Fibroblast of skin of back (primary cell): ENCODE measurements at regions not wholly inside any gene's neighbourhood (a gene's known extent, or its start where the extent isn't known, plus 50 kb on each side); places are given as distances from the start of the nearest gene placed in this dataset.
A peak's percentile ranks its signal among the peaks of the same experiment; 100 is the strongest.
"Not testable (repeated sequence)": the region's sequence is repeated elsewhere in the genome, so short reads cannot be mapped to it uniquely, and the experiment has no call there.

Experiments
- DNase-seq: peaks from one replicate; pipeline ENCODE4 v3.0.0-alpha.2; 2013

GRCh38 chr18:43744960-43745745 lies 467.9 kb upstream of the SYT4 start:
- peak; percentile 6 for DNase-seq

- DNase-seq = peak; percentile 92
Measured at GRCh38 chr18:43751203-43751602, 473.9 kb upstream of the SYT4 start.

DNA sequence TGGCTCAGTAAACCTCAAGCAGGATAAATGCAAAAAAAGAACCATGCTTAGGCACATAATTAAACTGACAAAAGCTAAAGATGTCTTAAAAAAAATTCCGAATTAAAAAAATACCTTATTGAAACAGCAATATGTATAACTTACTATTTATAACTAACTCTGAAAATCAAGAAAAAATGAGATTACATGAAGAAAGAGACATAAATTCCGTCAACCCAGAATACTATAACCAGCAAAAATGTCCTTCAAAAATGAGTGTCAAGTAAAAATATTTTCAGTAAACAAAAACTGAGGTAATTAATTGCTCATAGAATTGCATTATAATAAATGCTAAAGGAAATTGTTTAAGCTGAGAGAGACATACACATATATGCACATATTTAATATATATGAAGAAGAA lies 474.5 kb upstream of the SYT4 start:
- no peak for DNase-seq

DNA sequence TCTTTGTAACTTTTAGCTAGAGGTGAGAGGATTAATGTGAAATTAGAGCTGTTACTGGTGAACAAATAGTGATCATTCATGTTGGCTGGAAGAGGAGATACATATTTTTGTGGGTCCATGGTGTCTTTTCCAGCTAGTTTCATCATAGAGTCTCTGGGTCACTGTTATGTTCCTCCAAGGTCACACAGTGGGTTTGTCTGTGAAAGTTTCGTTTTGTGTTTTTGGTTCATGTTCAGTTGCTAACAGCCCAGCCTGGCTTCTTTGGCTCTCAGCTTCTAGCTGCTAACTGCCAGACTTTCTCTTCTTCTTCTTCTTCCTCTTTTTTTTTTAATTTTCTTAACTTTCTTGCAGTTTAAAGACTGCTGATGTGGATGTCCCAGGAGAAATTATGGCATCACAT lies 480.0 kb upstream of the SYT4 start:
- no peak for DNase-seq

GRCh38 chr18:43758734-43759133 lies 481.4 kb upstream of the SYT4 start:
- no peak for DNase-seq

DNA sequence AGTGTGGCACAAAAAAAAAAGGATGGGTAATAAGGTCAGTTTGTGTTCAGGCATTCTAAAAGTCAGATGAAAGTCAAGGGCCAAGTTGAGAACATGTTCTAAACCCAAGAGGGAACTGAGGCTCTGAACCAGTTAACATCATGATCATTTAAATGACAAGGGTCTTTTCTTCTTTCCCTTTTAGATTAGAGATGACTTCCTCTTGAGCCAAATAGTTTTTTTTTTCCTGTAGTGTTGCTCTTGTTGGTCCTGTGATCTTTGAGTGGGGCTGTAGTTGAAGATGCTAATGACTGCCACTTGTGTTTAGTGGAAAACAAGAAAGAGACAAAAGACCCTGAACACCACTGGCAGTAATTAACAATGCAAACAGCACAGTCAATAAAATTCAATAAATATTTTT lies 482.7 kb upstream of the SYT4 start:
- DNase-seq = no peak

- no peak for DNase-seq
Measured at GRCh38 chr18:43772907-43773306, 495.6 kb upstream of the SYT4 start.

- DNase-seq = no peak
Measured at GRCh38 chr18:43774497-43774896, 497.2 kb upstream of the SYT4 start.

- no peak for DNase-seq
Measured at GRCh38 chr18:43775591-43775990, 498.3 kb upstream of the SYT4 start.

DNA sequence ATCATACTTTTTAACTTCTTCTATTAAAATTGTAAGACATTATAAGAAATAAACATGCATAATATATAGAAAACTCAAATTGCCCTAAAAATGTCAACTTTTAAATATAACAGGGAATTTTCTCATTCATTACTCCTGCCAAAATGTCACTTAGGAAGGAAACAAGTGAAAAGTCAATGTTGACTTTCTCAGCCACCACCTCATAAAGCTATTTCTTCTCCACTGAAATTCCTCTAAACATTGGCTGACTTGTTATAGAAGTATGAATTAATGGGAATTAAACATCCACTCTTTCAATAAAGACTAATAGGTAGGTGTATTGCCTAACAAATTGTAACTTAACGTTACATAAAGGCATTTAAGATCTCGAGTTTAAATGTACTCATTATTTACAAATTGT lies 499.7 kb upstream of the SYT4 start:
- DNase-seq = no peak

- no peak for DNase-seq
Measured at GRCh38 chr18:43777636-43778304, 500.5 kb upstream of the SYT4 start.

DNA sequence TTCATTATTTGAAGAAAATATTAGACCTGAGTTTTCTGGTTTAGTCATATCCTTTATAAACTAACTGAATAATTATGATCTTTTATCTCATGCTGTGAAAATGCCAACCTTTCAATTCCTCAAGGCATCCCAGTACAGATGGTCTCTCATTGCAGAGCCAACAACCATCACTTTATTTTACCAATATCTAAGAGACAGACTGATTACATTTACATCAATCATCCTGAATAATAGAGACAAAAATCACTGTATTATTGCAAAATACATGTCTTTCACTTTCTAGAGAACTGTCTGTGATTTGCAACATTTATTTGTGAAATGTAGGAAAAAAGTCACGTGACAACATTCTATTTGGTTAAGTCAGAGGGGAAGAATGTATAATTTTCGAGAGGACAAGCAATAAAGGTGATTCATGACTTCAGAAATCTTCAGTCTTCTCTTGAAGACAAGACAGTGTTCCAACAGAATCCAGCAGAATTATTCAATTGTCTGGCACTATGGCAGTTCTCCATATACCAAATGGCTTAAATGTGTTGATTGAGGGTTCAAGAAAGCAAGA lies 503.6 kb upstream of the SYT4 start:
- peak; percentile 67 for DNase-seq

DNA sequence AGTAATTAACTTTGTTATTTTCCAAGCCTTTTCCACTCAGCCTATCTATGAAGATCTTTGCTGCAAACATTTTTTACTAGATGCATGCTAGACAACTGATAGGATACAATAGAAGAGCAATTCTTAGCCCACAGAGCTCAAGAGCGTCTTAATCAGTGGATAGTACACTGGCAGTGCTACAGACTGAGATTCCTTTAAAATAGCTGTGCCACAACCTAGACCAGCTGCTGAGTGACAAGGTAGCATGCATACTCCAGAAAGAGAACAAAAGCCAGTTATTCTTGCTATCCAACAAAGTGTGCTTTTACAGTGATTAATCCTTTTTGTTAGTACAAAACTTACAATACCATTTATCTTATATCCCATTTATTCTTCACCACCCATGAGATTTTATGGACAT lies 507.9 kb upstream of the SYT4 start:
- no peak for DNase-seq

GRCh38 chr18:43786893-43787292 lies 509.6 kb upstream of the SYT4 start:
- DNase-seq = no peak

GRCh38 chr18:43787721-43788120 lies 510.4 kb upstream of the SYT4 start:
- DNase-seq = not testable (repeated sequence)

DNA sequence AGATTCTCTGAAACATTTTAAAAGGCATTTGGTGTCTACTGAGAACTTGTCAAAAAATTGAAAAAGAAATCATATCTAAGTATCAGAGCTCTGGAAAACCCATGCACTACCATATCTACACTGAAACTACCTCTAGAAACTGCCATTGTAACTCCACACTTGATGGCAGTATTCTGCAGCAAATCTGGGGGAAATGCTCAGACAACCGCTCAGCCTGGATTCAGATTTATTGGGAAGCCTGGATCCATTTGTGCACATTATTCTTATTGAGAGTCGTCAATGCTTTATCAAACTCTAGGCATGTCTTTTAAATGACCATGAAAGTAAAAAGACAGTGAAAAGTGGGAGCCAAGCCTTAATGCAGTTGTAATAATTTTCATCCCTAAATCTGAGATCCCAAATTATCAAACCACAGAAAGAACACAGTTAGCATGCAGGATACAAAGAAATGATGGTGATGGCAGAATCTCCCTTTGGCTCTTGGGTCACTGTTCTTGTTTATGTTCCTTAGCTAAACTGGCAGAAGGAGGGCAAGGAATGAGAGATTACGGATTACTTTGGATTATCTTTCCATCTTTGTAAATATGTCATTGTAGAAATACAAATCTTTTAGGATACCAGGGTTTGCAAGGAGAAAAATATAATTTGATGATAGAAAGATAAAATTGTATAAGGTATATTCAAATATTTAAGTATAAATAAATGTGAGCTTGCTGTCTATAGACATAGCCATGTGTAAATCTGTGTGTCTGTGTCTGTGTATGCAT lies 512.1 kb upstream of the SYT4 start:
- peak; percentile 15 for DNase-seq

- DNase-seq = no peak
Measured at GRCh38 chr18:43793910-43794309, 516.6 kb upstream of the SYT4 start.

- no peak for DNase-seq
Measured at GRCh38 chr18:43794363-43794762, 517.1 kb upstream of the SYT4 start.

DNA sequence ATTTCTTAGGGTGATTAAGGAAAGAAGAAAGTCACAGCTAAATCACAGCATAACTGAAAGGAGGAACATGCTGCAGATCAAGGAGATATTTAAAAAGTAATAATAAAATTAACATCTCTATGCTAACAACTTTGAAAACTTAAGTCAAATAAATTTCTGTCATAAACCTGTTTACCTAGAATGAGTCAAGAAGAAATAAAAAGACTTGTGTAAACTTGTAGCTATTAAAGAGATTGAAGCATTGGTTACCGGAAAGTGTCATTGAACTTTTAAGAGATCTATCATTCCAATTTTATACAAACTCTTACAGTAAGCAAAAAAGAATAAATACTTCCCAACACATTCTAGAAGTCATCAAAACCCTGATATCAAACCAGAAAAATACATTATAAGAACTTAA lies 520.1 kb upstream of the SYT4 start:
- no peak for DNase-seq

DNA sequence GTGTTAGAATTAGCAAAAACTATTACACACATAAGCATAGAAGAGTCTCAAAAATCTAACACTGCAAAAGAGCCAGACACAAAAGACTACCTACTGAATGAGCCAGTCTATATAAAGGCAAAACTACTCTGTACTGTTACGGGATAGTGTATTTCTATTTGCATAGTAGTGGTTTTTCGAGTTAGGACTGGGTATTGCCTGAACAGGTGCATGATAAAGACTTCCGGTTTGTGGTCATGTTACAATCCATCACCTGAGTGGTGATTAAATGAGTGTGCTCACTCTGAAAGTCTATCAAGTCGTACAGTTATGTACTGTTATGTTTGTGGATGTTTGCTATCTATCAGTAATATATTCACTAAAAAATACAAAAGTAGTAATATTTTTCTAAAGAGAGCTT lies 523.3 kb upstream of the SYT4 start:
- no peak for DNase-seq

DNA sequence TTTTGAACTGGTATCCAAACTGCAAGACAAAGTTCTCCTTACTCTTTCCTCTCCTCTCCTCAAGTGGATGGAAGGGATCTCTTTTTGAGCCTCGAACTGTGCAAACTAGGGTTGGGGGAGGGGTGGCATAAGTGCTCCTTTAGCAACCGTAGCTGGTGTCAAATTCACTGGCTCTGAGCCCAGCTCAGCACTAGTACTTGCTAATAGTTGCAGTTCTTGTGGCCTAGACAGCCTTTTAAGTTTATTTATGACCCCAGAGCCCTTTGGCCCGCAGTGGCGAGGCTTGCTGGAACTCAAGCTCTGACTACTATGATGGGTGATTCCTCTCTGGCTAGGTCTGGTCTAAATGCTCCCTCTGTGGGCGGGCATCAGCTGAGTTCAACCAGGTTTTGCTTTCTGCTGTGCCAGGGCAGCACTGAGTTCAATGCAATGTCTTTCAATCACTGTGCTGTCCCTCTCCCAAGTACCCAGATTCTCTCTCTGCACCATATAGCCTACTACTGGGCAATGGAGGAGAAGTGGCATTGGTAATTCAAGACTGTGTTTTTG lies 528.4 kb upstream of the SYT4 start:
- DNase-seq = no peak

DNA sequence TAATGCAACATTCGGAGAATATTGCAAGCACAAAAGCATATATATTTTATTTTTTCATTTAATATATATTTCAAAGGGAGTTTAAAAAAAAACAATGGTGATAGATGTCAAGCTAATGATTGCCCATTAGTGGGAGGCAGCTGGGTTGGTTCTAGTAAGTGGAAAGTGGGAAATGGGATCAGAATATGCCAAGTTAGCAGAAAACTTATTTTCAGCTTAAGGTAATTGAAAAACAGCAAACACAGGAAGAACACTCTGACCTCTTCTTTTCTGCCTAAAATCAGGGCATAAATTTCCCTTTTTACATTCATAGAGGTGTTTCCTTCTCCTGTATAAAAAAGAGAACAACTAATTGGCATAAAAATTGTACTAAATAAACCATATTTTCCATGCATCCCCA lies 535.3 kb upstream of the SYT4 start:
- DNase-seq = no peak

DNA sequence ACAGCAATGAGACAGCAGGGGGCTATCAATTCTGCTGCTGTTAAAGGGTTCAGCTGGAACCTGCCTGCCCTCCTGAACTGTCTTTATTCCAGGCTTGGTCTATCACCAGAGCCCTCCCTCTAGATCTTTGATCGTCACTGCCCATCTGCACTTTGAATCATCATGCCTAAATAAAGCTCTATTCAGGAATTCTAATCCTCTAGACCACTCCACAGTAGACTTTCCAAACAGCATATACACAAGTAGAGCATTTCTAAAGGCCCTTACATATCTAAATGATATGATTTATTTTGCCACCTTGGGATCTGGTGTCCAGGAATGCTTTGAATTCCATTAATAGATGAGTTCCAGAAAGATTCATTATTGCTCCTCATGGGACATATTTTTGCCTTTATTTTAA lies 542.1 kb upstream of the SYT4 start:
- no peak for DNase-seq
